CD14-positive monocyte (primary cell): ENCODE measurements at regions not wholly inside any gene's neighbourhood (a gene's known extent, or its start where the extent isn't known, plus 50 kb on each side); places are given as distances from the start of the nearest gene placed in this dataset.

ENCODE experiments used
- DNase-seq, 3 donors: peaks; one replicate each; pipeline ENCODE4 v3.0.0-alpha.2; 2011 to 2022
- H2AFZ ChIP-seq: 2 replicates; pipeline ENCODE4 v1.6.0; 2012; ENCODE audit warnings: mild to moderate bottlenecking, low read depth, low read length, inconsistent platforms; ENCODE audit not compliant: insufficient read depth, poor library complexity, severe bottlenecking
- H3K27ac ChIP-seq, 2 donors: 1 replicate in 1 of 2; 2 replicates in 1 of 2; pipeline ENCODE4 v1.5.1; 2012 to 2013; ENCODE audit warnings: low read length in 2 of 2, control low read depth in 1 of 2, inconsistent platforms in 1 of 2, low read depth in 1 of 2, mild to moderate bottlenecking in 1 of 2
- H3K27me3 ChIP-seq, 2 donors: one replicate each; pipeline versions ENCODE4 v1.6.0 to v1.6.1; 2011 to 2013; ENCODE audit warnings: low read length in 2 of 2; ENCODE audit not compliant: control insufficient read depth in 2 of 2, insufficient read depth in 2 of 2
- H3K36me3 ChIP-seq, 2 donors: replicated peaks in 1 of 2; 1 replicate in 1 of 2; 2 replicates in 1 of 2; pipeline versions ENCODE4 v1.5.1 to v1.6.1; 2012 to 2013; ENCODE audit warnings: low read length in 2 of 2, control low read depth in 1 of 2, inconsistent platforms in 1 of 2, mild to moderate bottlenecking in 1 of 2; ENCODE audit not compliant: insufficient read depth in 2 of 2, control insufficient read depth in 1 of 2
- H3K4me1 ChIP-seq, 2 donors: 1 replicate in 1 of 2; 2 replicates in 1 of 2; pipeline versions ENCODE4 v1.5.1 to v1.6.1; 2012 to 2013; ENCODE audit warnings: low read length in 2 of 2, control low read depth in 1 of 2, inconsistent platforms in 1 of 2, mild to moderate bottlenecking in 1 of 2, moderate library complexity in 1 of 2; ENCODE audit not compliant: insufficient read depth in 2 of 2, control insufficient read depth in 1 of 2
- H3K4me2 ChIP-seq: replicated peaks from 2 replicates; pipeline ENCODE3; 2012; ENCODE audit warnings: low read length, moderate library complexity, mild to moderate bottlenecking; ENCODE audit not compliant: poor library complexity, severe bottlenecking; ENCODE audit errors: extremely low read depth
- H3K4me3 ChIP-seq, 3 experiments: fragments of 200-600 bp in 1 of 3; sonication (generic) in 1 of 3; replicated peaks in 1 of 3; 1 replicate in 2 of 3; 2 replicates in 1 of 3; pipeline ENCODE4 v1.5.1; 2011 to 2013; ENCODE audit warnings: low read length in 3 of 3, mild to moderate bottlenecking in 3 of 3, control low read depth in 2 of 3, low read depth in 2 of 3, inconsistent platforms in 1 of 3, moderate library complexity in 1 of 3
- H3K79me2 ChIP-seq: 2 replicates; pipeline ENCODE4 v1.6.0; 2012; ENCODE audit warnings: mild to moderate bottlenecking, control low read depth, inconsistent platforms, low read length, moderate library complexity; ENCODE audit not compliant: insufficient read depth
- H3K9ac ChIP-seq: 2 replicates; pipeline ENCODE4 v1.6.0; 2017; ENCODE audit warnings: low read length, mild to moderate bottlenecking; ENCODE audit not compliant: insufficient read depth, poor library complexity, severe bottlenecking
- H3K9me3 ChIP-seq, 2 donors: replicated peaks in 1 of 2; 1 replicate in 1 of 2; 2 replicates in 1 of 2; pipeline versions ENCODE4 v1.5.1 to v1.6.1; 2012 to 2013; ENCODE audit warnings: low read length in 2 of 2, control low read depth in 1 of 2; ENCODE audit not compliant: control insufficient read depth in 1 of 2, insufficient read depth in 1 of 2
- H4K20me1 ChIP-seq: 2 replicates; pipeline ENCODE4 v1.6.0; 2012; ENCODE audit warnings: mild to moderate bottlenecking, low read length, control low read depth, moderate library complexity; ENCODE audit not compliant: insufficient read depth
- H3K27ac Mint-ChIP-seq, 7 donors: one replicate each; pipeline ENCODE4 v1.8.0; 2020; ENCODE audit warnings: mild to moderate bottlenecking in 7 of 7, mixed read lengths in 7 of 7, moderate library complexity in 6 of 7, inconsistent platforms in 2 of 7
- H3K27me3 Mint-ChIP-seq, 3 donors: one replicate each; pipeline ENCODE4 v1.8.0; 2021 to 2022; ENCODE audit warnings: low read depth in 3 of 3, mild to moderate bottlenecking in 3 of 3, mixed read lengths in 3 of 3, moderate library complexity in 3 of 3, inconsistent platforms in 1 of 3
- H3K36me3 Mint-ChIP-seq, 2 donors: one replicate each; pipeline ENCODE4 v1.8.0; 2020; ENCODE audit warnings: mixed read lengths in 2 of 2, inconsistent platforms in 1 of 2, mild to moderate bottlenecking in 1 of 2
- H3K4me1 Mint-ChIP-seq: one replicate; pipeline ENCODE4 v1.8.0; 2020; ENCODE audit warnings: mild to moderate bottlenecking, mixed read lengths
- H3K4me3 Mint-ChIP-seq, 2 donors: one replicate each; pipeline ENCODE4 v1.8.0; 2020; ENCODE audit warnings: mild to moderate bottlenecking in 2 of 2, mixed read lengths in 2 of 2, moderate library complexity in 1 of 2
- H3K9me3 Mint-ChIP-seq, 7 donors: one replicate each; pipeline ENCODE4 v1.8.0; 2020 to 2022; ENCODE audit warnings: mixed read lengths in 7 of 7, mild to moderate bottlenecking in 6 of 7, moderate library complexity in 6 of 7, inconsistent platforms in 2 of 7
- CTCF ChIP-seq: fragments of 200-600 bp; IDR thresholded peaks from one replicate; pipeline ENCODE4 v1.8.0; 2022; ENCODE audit warnings: antibody characterized with exemption, mild to moderate bottlenecking
- WGBS: methylation state at CpG from one replicate; pipeline ENCODE4 v1.1.5; 2013; ENCODE audit warnings: missing lambda C conversion rate; ENCODE audit not compliant: insufficient coverage; 5-methylcytosine and 5-hydroxymethylcytosine counted together
- intact Hi-C, 2 donors: fragments of 100-400 bp; cut with micrococcal nuclease; formaldehyde crosslinking; loops; one replicate each; pipeline versions ENCODE4 v1.15.0 to v1.15.1; 2023

GRCh38 chr4:101540336-101540735 is 193.0 kb upstream of the PPP3CA start:
- H3K36me3 Mint-ChIP-seq, result no peaks in the 10 kb centered on the region
- no peak overlapping the region for H3K4me3 ChIP-seq
- no peaks in the 10 kb centered on the region for H3K79me2 ChIP-seq
- TF ChIP-seq CTCF, result no peak
- intact Hi-C loops, result no loop called here
- no peaks in the 10 kb centered on the region for H3K36me3 ChIP-seq
- no peaks in the 10 kb centered on the region for H4K20me1 ChIP-seq
- H2AFZ ChIP-seq, result no peak overlapping the region
- H3K27me3 Mint-ChIP-seq, result no peaks in the 10 kb centered on the region
- H3K27ac Mint-ChIP-seq, result peak overlapping the region in 1 of 7 donors; percentile 25
- peaks cover 0 to 10% (median 3%) of the 10 kb centered on the region in 7 donors for H3K9me3 Mint-ChIP-seq
- H3K27me3 ChIP-seq, result no peaks in the 10 kb centered on the region
- H3K4me1 Mint-ChIP-seq, result peaks cover 9% of the 10 kb centered on the region
- H3K4me3 Mint-ChIP-seq, result no peak overlapping the region
- no peak overlapping the region for H3K9ac ChIP-seq
- WGBS, result no CpG with 5 or more reads among the region's 2 CpGs
- no peak overlapping the region for H3K27ac ChIP-seq
- no peaks in the 10 kb centered on the region for H3K9me3 ChIP-seq
- H3K4me2 ChIP-seq, result no peak overlapping the region
- DNase-seq, result peak in 1 of 3 donors; percentile 7
- no peaks in the 10 kb centered on the region for H3K4me1 ChIP-seq

GRCh38 chr4:101528526-101528925 is 181.2 kb upstream of the PPP3CA start:
- peaks cover 0 to 1% (median 0%) of the 10 kb centered on the region in 3 donors for H3K27me3 Mint-ChIP-seq
- H4K20me1 ChIP-seq, result no peaks in the 10 kb centered on the region

More at GRCh38 chr4:101528526-101528925, 181.2 kb upstream of the PPP3CA start:
- Mint-ChIP-seq H3K36me3 (no peaks in the 10 kb centered on the region), H3K4me1 (no peaks in the 10 kb centered on the region), H3K27ac (no peak overlapping the region), H3K9me3 (peaks cover 1 to 13% (median 7%) of the 10 kb centered on the region in 7 donors), H3K4me3 (no peak overlapping the region)
- no peak for DNase-seq
- no peaks in the 10 kb centered on the region for H3K9me3 ChIP-seq
- H3K9ac ChIP-seq, result no peak overlapping the region
- H3K4me1 ChIP-seq, result no peaks in the 10 kb centered on the region
- H3K27ac ChIP-seq, result no peak overlapping the region
- intact Hi-C loops, result no loop called here
- no peak overlapping the region for H3K4me3 ChIP-seq
- no peak overlapping the region for H2AFZ ChIP-seq
- H3K27me3 ChIP-seq, result no peaks in the 10 kb centered on the region
- 100% methylated on average over 1 of the region's 1 CpG for WGBS
- no peaks in the 10 kb centered on the region for H3K36me3 ChIP-seq
- no peak for TF ChIP-seq CTCF
- no peaks in the 10 kb centered on the region for H3K79me2 ChIP-seq
- no peak overlapping the region for H3K4me2 ChIP-seq
